DOHH2 (cell line): ENCODE measurements at regions not wholly inside any gene's neighbourhood (a gene's known extent, or its start where the extent isn't known, plus 50 kb on each side); places are given as distances from the start of the nearest gene placed in this dataset.

Source experiments
- EZH2phosphoT487 ChIP-seq: fragments of 200-600 bp; sonication (generic); IDR thresholded peaks from 2 replicates; pipeline ENCODE4 v1.6.1; 2017; ENCODE audit warnings: borderline replicate concordance, mild to moderate bottlenecking, antibody characterized with exemption, low read length, moderate library complexity, mixed read lengths
- TF ChIP-seq, protein P1 (sequence below): fragments of 200-600 bp; sonication (generic); IDR thresholded peaks from one replicate; pipeline ENCODE4 v1.5.1; 2014; ENCODE audit warnings: antibody characterized with exemption, mild to moderate bottlenecking, low read depth, low read length; ENCODE audit not compliant: poor library complexity, severe bottlenecking

DNA sequence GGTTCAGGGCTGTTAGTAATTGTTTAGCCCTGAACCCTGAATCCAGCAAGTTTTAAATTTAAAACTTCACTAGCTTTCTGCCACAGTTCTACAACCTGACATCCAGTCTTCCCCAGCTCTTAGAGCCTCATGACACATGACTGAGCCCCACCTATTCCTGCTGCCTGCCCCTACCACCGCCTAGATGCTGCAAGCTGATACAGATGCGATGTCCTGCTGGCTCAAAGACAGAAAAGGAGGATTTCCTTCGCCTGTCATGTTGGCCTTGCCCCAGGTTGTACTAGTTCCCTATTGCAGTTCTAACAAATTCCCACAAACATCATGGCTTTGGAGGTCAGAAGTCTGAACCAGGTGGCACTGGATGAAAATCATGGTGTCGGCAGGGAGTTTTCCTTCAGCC, 510.6 kb upstream of the PPP2R3A start:
- TF ChIP-seq, protein P1, sequence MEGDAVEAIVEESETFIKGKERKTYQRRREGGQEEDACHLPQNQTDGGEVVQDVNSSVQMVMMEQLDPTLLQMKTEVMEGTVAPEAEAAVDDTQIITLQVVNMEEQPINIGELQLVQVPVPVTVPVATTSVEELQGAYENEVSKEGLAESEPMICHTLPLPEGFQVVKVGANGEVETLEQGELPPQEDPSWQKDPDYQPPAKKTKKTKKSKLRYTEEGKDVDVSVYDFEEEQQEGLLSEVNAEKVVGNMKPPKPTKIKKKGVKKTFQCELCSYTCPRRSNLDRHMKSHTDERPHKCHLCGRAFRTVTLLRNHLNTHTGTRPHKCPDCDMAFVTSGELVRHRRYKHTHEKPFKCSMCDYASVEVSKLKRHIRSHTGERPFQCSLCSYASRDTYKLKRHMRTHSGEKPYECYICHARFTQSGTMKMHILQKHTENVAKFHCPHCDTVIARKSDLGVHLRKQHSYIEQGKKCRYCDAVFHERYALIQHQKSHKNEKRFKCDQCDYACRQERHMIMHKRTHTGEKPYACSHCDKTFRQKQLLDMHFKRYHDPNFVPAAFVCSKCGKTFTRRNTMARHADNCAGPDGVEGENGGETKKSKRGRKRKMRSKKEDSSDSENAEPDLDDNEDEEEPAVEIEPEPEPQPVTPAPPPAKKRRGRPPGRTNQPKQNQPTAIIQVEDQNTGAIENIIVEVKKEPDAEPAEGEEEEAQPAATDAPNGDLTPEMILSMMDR, result no peak
- no peak for TF ChIP-seq EZH2phosphoT487
